Body of pancreas (tissue), 4 donors: ENCODE measurements at regions not wholly inside any gene's neighbourhood (a gene's known extent, or its start where the extent isn't known, plus 50 kb on each side); places are given as distances from the start of the nearest gene placed in this dataset.

ENCODE experiments used
- ATAC-seq: fragments of 150-250 bp; one replicate; pipeline ENCODE4 v1.9.1; 2016
- DNase-seq, 4 donors: peaks; one replicate each; pipeline ENCODE4 v3.0.0-alpha.2; 2019
- H3K27ac ChIP-seq, 4 donors: fragments of 200-600 bp; sonication (generic); 1 replicate in 3 of 4; 2 replicates in 1 of 4; pipeline versions ENCODE4 v1.5.1 to v1.6.1; 2016 to 2019; ENCODE audit warnings: mild to moderate bottlenecking in 1 of 4, mixed read lengths in 1 of 4, moderate library complexity in 1 of 4
- H3K27me3 ChIP-seq, 2 donors: fragments of 200-600 bp; sonication (generic); one replicate each; pipeline ENCODE4 v1.6.0; 2016; ENCODE audit warnings: mild to moderate bottlenecking in 1 of 2
- H3K36me3 ChIP-seq, 2 donors: fragments of 200-600 bp; sonication (generic); replicated peaks in 1 of 2; 2 replicates each; pipeline ENCODE4 v1.5.1; 2016; ENCODE audit warnings: low read depth in 2 of 2; ENCODE audit not compliant: insufficient read depth in 1 of 2
- H3K4me1 ChIP-seq: fragments of 200-600 bp; sonication (generic); one replicate; pipeline ENCODE4 v1.6.0; 2016
- H3K4me3 ChIP-seq, 2 donors: fragments of 200-600 bp; sonication (generic); 1 replicate in 1 of 2; 2 replicates in 1 of 2; pipeline ENCODE4 v1.5.1; 2016 to 2019
- H3K9me3 ChIP-seq, 3 donors: fragments of 200-600 bp; sonication (generic); 1 replicate in 2 of 3; 2 replicates in 1 of 3; pipeline ENCODE4 v1.5.1; 2016
- POLR2A ChIP-seq, 3 donors: fragments of 450-650 bp; IDR thresholded peaks; one replicate each; pipeline ENCODE4 v1.6.1; 2016; ENCODE audit warnings: antibody characterized with exemption in 3 of 3, mild to moderate bottlenecking in 2 of 3
- WGBS, 2 donors: methylation state at CpG; one replicate each; pipeline ENCODE4 v1.1.5; 2017; 5-methylcytosine and 5-hydroxymethylcytosine counted together
- intact Hi-C: fragments of 100-400 bp; cut with DNase I; formaldehyde crosslinking; loops from one replicate; pipeline ENCODE4 v1.15.1; 2023
- TF ChIP-seq, protein P1 (sequence below), 7 experiments: fragments of 450-650 bp in 4 of 7; fragments of 200-600 bp in 3 of 7; sonication (generic) in 3 of 7; IDR thresholded peaks; one replicate each; pipeline ENCODE4 v1.5.1; 2016 to 2019; ENCODE audit warnings: antibody characterized with exemption in 7 of 7

DNA sequence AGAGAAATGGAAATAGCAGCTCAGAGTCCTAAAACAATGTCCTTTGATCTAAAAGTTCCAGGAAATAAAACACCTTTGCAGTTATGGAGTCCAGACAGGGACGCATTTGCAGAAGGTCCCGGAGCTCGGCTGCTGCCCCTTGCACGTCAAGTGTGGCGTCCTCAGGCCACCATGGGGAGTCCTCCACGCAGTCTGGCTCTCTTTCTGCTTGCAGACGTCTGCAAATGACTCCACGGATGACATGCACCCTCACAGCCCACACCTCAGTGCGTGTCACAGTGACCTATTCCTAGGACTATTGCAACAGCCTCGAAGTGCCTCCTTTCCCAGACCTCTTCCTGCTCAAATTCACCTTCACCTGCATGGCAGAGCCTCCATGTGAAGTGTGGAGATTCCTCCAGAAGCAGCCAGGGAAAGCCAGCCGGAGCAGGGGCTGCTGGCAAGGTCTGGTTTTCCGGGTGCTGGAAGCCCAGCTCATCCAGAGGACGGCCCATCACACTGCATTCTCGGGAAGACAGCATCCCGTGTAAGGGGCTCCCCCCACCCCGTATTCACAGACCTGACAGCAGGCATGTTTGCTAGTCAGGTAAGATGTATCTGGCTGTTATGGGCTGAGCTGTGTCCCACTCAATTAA lies 137.7 kb downstream of the ASB1 start:
- Histone ChIP-seq H3K4me1 (no peaks in the 10 kb centered on the region), H3K36me3 (no peaks in the 10 kb centered on the region), H3K4me3 (no peak overlapping the region), H3K9me3 (no peaks in the 10 kb centered on the region), H3K27me3 (no peaks in the 10 kb centered on the region), H3K27ac (no peak overlapping the region)
- intact Hi-C loops: no loop called here
- DNase-seq (no peak), ATAC-seq (no peak)
- no peak for TF ChIP-seq POLR2A (IDR thresholded peaks at IDR 0.05)
- 54 to 60% methylated on average over 16 of the region's 16 CpGs for WGBS, 2 donors

DNA sequence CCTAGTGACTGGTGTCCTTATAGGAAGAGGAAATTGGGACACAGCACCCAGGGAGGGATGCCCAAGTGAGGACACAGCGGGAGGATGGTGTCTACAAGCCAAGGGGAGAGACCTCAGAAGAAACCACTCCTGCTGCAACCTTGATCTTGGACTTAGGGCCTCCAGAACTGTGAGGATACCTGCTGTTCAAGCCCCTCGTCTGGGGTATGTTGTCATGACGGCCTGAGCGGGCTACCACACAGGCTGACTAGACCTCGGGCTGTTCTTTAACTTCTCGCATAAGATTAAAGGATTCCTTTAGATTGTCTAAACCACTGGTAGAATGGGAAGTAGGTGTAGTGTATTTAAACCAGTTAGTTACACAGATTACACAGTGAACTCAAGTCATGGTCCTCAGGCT lies 138.3 kb downstream of the ASB1 start:
- TF ChIP-seq, protein P1, sequence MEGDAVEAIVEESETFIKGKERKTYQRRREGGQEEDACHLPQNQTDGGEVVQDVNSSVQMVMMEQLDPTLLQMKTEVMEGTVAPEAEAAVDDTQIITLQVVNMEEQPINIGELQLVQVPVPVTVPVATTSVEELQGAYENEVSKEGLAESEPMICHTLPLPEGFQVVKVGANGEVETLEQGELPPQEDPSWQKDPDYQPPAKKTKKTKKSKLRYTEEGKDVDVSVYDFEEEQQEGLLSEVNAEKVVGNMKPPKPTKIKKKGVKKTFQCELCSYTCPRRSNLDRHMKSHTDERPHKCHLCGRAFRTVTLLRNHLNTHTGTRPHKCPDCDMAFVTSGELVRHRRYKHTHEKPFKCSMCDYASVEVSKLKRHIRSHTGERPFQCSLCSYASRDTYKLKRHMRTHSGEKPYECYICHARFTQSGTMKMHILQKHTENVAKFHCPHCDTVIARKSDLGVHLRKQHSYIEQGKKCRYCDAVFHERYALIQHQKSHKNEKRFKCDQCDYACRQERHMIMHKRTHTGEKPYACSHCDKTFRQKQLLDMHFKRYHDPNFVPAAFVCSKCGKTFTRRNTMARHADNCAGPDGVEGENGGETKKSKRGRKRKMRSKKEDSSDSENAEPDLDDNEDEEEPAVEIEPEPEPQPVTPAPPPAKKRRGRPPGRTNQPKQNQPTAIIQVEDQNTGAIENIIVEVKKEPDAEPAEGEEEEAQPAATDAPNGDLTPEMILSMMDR (IDR thresholded peaks at IDR 0.05): no peak
- no peak for TF ChIP-seq POLR2A (IDR thresholded peaks at IDR 0.05)
- Histone ChIP-seq H3K4me3 (no peak overlapping the region), H3K27ac (no peak overlapping the region), H3K36me3 (no peaks in the 10 kb centered on the region), H3K9me3 (no peaks in the 10 kb centered on the region), H3K4me1 (no peaks in the 10 kb centered on the region), H3K27me3 (no peaks in the 10 kb centered on the region)
- DNase-seq: no peak
- intact Hi-C loops: no loop called here
- no peak for ATAC-seq
- WGBS, 2 donors: 49 to 64% methylated on average over 6 of the region's 6 CpGs

DNA sequence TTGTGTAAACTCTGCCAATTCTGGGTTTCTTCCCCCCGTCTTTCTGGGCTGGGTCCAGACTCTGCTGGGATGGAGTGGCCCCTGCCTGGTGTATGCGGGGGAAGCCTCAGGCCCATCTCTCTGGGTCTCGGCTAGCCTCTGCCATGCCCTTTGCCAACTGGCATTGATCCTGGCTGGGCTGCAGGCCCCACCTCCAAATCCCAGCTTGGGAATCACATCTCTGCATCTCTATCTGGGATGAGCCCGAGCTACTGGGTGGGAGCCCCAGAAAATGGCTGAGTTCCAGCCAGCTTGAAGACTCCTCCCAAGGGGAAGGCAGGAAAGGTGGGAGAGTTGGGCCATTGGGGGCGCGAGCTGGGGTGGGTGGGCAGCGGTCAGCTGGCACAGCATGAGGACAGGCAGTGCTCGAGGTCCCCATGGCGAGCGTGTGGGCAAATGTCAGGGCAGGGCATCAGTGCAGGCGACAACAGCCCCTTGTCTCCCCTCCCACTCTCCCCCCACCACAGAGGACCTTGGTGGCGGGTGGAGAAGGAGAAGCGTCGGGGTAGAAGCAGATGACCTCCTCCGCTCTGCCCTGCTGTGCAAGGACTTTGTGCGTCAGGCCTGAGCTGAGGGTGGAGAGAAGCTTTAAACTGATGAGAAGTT lies 139.4 kb downstream of the ASB1 start:
- H3K9me3 ChIP-seq: no peaks in the 10 kb centered on the region
- TF ChIP-seq, protein P1 (IDR thresholded peaks at IDR 0.05): no peak
- TF ChIP-seq POLR2A (IDR thresholded peaks at IDR 0.05): no peak
- no peaks in the 10 kb centered on the region for H3K36me3 ChIP-seq
- intact Hi-C loops: no loop called here
- H3K4me3 ChIP-seq: no peak overlapping the region
- no peaks in the 10 kb centered on the region for H3K4me1 ChIP-seq
- no peak for DNase-seq
- H3K27me3 ChIP-seq: no peaks in the 10 kb centered on the region
- no peak overlapping the region for H3K27ac ChIP-seq
- 80 to 82% methylated on average over 6 to 14 of the region's 16 CpGs for WGBS, 2 donors
- ATAC-seq: no peak

DNA sequence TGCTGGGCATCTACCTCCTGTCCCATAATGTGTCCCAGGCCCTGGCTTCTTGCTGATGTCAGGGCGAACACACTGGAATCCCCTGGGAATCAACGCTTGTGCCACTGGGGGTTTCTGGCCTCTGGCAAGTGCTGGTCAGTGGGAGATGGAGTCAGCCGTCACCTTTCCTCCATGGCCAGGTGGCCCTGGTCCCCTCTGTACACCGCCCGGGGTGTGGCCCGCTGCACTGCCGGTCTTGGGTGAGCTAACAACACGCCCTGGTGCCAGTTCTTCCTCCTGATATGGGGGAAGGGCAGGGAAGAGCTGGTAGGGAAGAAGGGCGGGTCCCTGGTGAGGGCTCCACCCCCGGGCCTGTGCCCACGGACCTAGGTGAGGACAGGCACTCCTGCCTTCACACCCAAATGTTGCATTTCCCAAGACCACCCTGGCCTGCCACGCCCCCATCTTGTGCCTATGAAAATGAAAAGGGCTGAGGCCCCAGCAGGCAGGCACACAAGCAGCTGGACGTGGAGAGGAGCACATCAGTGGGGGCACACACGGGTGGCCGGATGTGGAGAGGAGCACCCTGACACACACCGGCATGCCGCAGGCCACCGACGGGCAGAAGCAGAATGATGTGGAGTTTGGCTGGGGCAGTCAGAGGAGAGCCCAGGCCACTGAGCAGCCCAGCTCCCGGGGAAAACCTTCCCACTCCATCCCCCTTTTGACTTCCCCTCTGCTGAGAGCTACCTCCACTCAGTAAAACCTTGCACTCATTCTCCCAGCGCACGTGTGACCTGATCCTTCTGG lies 140.5 kb downstream of the ASB1 start:
- no peak for TF ChIP-seq POLR2A (IDR thresholded peaks at IDR 0.05)
- TF ChIP-seq, protein P1 (IDR thresholded peaks at IDR 0.05): no peak
- H3K9me3 ChIP-seq: no peaks in the 10 kb centered on the region
- WGBS, 2 donors: 69 to 73% methylated on average over 11 to 21 of the region's 22 CpGs
- H3K27ac ChIP-seq: no peak overlapping the region
- no peaks in the 10 kb centered on the region for H3K27me3 ChIP-seq
- ATAC-seq (no peak), DNase-seq (no peak)
- intact Hi-C loops: no loop called here
- no peaks in the 10 kb centered on the region for H3K4me1 ChIP-seq
- no peaks in the 10 kb centered on the region for H3K36me3 ChIP-seq
- no peak overlapping the region for H3K4me3 ChIP-seq

DNA sequence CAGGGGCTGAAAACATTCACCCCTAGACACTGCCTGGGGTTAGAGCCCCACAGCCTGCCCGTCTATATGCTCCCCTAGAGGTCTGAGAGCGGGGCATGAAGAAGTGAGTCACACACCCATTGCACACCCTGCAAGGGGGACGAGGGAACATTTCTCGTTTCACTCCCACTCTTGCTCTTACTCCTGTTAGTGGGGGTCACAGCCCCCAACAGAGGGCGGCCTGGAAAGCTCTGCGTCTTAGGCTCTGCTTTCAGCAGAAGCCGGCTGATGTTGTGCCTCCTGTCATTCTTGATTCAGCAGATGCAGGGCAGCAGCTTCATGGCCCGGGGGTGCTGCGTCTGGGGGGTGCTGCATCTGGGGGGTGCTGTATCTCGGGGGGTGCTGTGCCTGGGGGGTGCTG lies 141.3 kb downstream of the ASB1 start:
- ATAC-seq (no peak), DNase-seq (no peak)
- H3K27ac ChIP-seq: no peak overlapping the region
- H3K4me1 ChIP-seq: no peaks in the 10 kb centered on the region
- intact Hi-C loops: no loop called here
- TF ChIP-seq POLR2A (IDR thresholded peaks at IDR 0.05): no peak
- TF ChIP-seq, protein P1 (IDR thresholded peaks at IDR 0.05): no peak
- no peaks in the 10 kb centered on the region for H3K27me3 ChIP-seq
- no peaks in the 10 kb centered on the region for H3K36me3 ChIP-seq
- no peaks in the 10 kb centered on the region for H3K9me3 ChIP-seq
- 56 to 61% methylated on average over 7 to 10 of the region's 10 CpGs for WGBS, 2 donors
- no peak overlapping the region for H3K4me3 ChIP-seq
